HG03280 (cell line): ENCODE measurements at regions not wholly inside any gene's neighbourhood (a gene's known extent, or its start where the extent isn't known, plus 50 kb on each side); places are given as distances from the start of the nearest gene placed in this dataset.
A peak's percentile ranks its signal among the peaks of the same experiment; 100 is the strongest.

ENCODE experiments used
- ATAC-seq: cut with Tn5 transposase; IDR thresholded peaks from one replicate; pipeline ENCODE4 v1.9.1; 2021; ENCODE audit warnings: mild to moderate bottlenecking, moderate library complexity; ENCODE audit not compliant: unreplicated experiment

GRCh38 chr9:107064378-107064777, 201.4 kb downstream of the ZNF462 start:
- no peak for ATAC-seq

- no peak for ATAC-seq
Observed at GRCh38 chr9:107065549-107065948, 202.6 kb downstream of the ZNF462 start.

- ATAC-seq, result no peak
Observed at GRCh38 chr9:107067739-107068416, 204.9 kb downstream of the ZNF462 start.

GRCh38 chr9:107068581-107068980, 205.6 kb downstream of the ZNF462 start:
- ATAC-seq, result no peak

- ATAC-seq, result no peak
Observed at GRCh38 chr9:107070586-107070985, 207.6 kb downstream of the ZNF462 start.

GRCh38 chr9:107078061-107078460, 205.0 kb upstream of the RAD23B start:
- ATAC-seq, result no peak

GRCh38 chr9:107079589-107079988, 203.5 kb upstream of the RAD23B start:
- ATAC-seq, result no peak

- no peak for ATAC-seq
Observed at GRCh38 chr9:107080130-107080529, 202.9 kb upstream of the RAD23B start.

GRCh38 chr9:107086460-107086859, 196.6 kb upstream of the RAD23B start:
- ATAC-seq, result no peak

GRCh38 chr9:107087222-107087621, 195.9 kb upstream of the RAD23B start:
- ATAC-seq, result no peak

GRCh38 chr9:107090218-107090617, 192.9 kb upstream of the RAD23B start:
- no peak for ATAC-seq

- ATAC-seq, result no peak
Observed at GRCh38 chr9:107093365-107094060, 189.6 kb upstream of the RAD23B start.

- no peak for ATAC-seq
Observed at GRCh38 chr9:107094370-107094769, 188.7 kb upstream of the RAD23B start.

- ATAC-seq, result no peak
Observed at GRCh38 chr9:107100591-107100990, 182.5 kb upstream of the RAD23B start.

GRCh38 chr9:107102011-107102410, 181.1 kb upstream of the RAD23B start:
- ATAC-seq, result no peak

GRCh38 chr9:107103621-107104020, 179.5 kb upstream of the RAD23B start:
- no peak for ATAC-seq

GRCh38 chr9:107105784-107106183, 177.3 kb upstream of the RAD23B start:
- no peak for ATAC-seq

GRCh38 chr9:107106416-107106815, 176.7 kb upstream of the RAD23B start:
- ATAC-seq, result no peak

- no peak for ATAC-seq
Observed at GRCh38 chr9:107108342-107109130, 174.5 kb upstream of the RAD23B start.

GRCh38 chr9:107109324-107109723, 173.8 kb upstream of the RAD23B start:
- ATAC-seq, result no peak

GRCh38 chr9:107110153-107110552, 172.9 kb upstream of the RAD23B start:
- no peak for ATAC-seq

GRCh38 chr9:107112707-107113243, 170.3 kb upstream of the RAD23B start:
- ATAC-seq, result peak; percentile 76
